Neuronal stem cell (in vitro differentiated cells): ENCODE measurements at regions not wholly inside any gene's neighbourhood (a gene's known extent, or its start where the extent isn't known, plus 50 kb on each side); places are given as distances from the start of the nearest gene placed in this dataset.

Experiments
- DNase-seq: peaks from one replicate; pipeline ENCODE4 v3.0.0-alpha.2; 2013; ENCODE audit warnings: low spot score
- H2AFZ ChIP-seq: one replicate; pipeline ENCODE4 v1.6.1; 2013; ENCODE audit warnings: mild to moderate bottlenecking, low read length, inconsistent platforms
- H2AK5ac ChIP-seq: 2 replicates; pipeline ENCODE4 v1.6.1; 2013; ENCODE audit warnings: low read depth, mild to moderate bottlenecking, inconsistent platforms, low read length, moderate library complexity, mixed read lengths
- H2BK120ac ChIP-seq: 2 replicates; pipeline ENCODE4 v1.6.1; 2013; ENCODE audit warnings: low read depth, mild to moderate bottlenecking, inconsistent platforms, low read length, moderate library complexity, mixed read lengths
- H2BK12ac ChIP-seq: one replicate; pipeline ENCODE4 v1.6.1; 2013; ENCODE audit warnings: low read length, inconsistent platforms
- H2BK15ac ChIP-seq: 2 replicates; pipeline ENCODE4 v1.6.1; 2013; ENCODE audit warnings: mild to moderate bottlenecking, low read length, inconsistent platforms, mixed read lengths
- H2BK5ac ChIP-seq: one replicate; pipeline ENCODE4 v1.6.1; 2013; ENCODE audit warnings: inconsistent platforms, mild to moderate bottlenecking, low read length, moderate library complexity
- H3K14ac ChIP-seq: one replicate; pipeline ENCODE4 v1.6.1; 2013; ENCODE audit warnings: low read length, inconsistent platforms
- H3K18ac ChIP-seq: 2 replicates; pipeline ENCODE4 v1.6.1; 2013; ENCODE audit warnings: low read length, inconsistent platforms
- H3K23ac ChIP-seq: 2 replicates; pipeline ENCODE4 v1.6.1; 2013; ENCODE audit warnings: low read depth, mild to moderate bottlenecking, mixed read lengths, low read length, inconsistent platforms; ENCODE audit not compliant: poor library complexity
- H3K27ac ChIP-seq: replicated peaks from 3 replicates; pipeline ENCODE4 v1.5.1; 2013; ENCODE audit warnings: low read length, inconsistent platforms
- H3K27me3 ChIP-seq, 3 experiments: 2 replicates each; pipeline ENCODE4 v1.6.1; 2013; ENCODE audit warnings: low read length in 3 of 3, mild to moderate bottlenecking in 2 of 3, inconsistent platforms in 1 of 3, low read depth in 1 of 3, mixed read lengths in 1 of 3, moderate library complexity in 1 of 3; ENCODE audit not compliant: control insufficient read depth in 3 of 3, insufficient read depth in 3 of 3
- H3K36me3 ChIP-seq, 2 donors: replicated peaks in 1 of 2; 2 replicates each; pipeline ENCODE4 v1.6.1; 2013; ENCODE audit warnings: low read length in 2 of 2; ENCODE audit not compliant: control insufficient read depth in 2 of 2, insufficient read depth in 2 of 2
- H3K4ac ChIP-seq: 2 replicates; pipeline ENCODE4 v1.6.1; 2013; ENCODE audit warnings: inconsistent platforms, mild to moderate bottlenecking, low read length, moderate library complexity
- H3K4me1 ChIP-seq, 2 donors: 1 replicate in 1 of 2; 2 replicates in 1 of 2; pipeline ENCODE4 v1.6.1; 2013; ENCODE audit warnings: low read length in 2 of 2, low read depth in 1 of 2; ENCODE audit not compliant: control insufficient read depth in 2 of 2, insufficient read depth in 1 of 2
- H3K4me2 ChIP-seq: one replicate; pipeline ENCODE4 v1.6.1; 2013; ENCODE audit warnings: mild to moderate bottlenecking, low read length, inconsistent platforms; ENCODE audit not compliant: insufficient read depth, poor library complexity, severe bottlenecking
- H3K4me3 ChIP-seq, 2 donors: 2 replicates each; pipeline ENCODE4 v1.5.1; 2013; ENCODE audit warnings: low read length in 2 of 2, mild to moderate bottlenecking in 2 of 2, inconsistent platforms in 1 of 2, moderate library complexity in 1 of 2
- H3K79me1 ChIP-seq: one replicate; pipeline ENCODE4 v1.6.1; 2013; ENCODE audit warnings: low read depth, mild to moderate bottlenecking, inconsistent platforms, low read length, moderate library complexity
- H3K9ac ChIP-seq: one replicate; pipeline ENCODE4 v1.6.1; 2013; ENCODE audit warnings: mild to moderate bottlenecking, low read depth, low read length, inconsistent platforms; ENCODE audit not compliant: poor library complexity
- H3K9me3 ChIP-seq, 2 donors: replicated peaks in 1 of 2; 2 replicates each; pipeline versions ENCODE3 to v1.6.1; 2013; ENCODE audit warnings: low read length in 2 of 2, mild to moderate bottlenecking in 2 of 2, inconsistent platforms in 1 of 2, low read depth in 1 of 2, mixed read lengths in 1 of 2, moderate library complexity in 1 of 2; ENCODE audit not compliant: control insufficient read depth in 2 of 2, insufficient read depth in 1 of 2
- H4K8ac ChIP-seq: one replicate; pipeline ENCODE4 v1.6.1; 2013; ENCODE audit warnings: low read depth, mild to moderate bottlenecking, inconsistent platforms, low read length, moderate library complexity
- H4K91ac ChIP-seq: one replicate; pipeline ENCODE4 v1.6.1; 2013; ENCODE audit warnings: low read length, low read depth, mild to moderate bottlenecking, inconsistent platforms; ENCODE audit not compliant: poor library complexity
- WGBS, 2 donors: extraction: QIAGEN DNeasy Blood & Tissue Kit; methylation state at CpG; one replicate each; pipeline ENCODE4 v1.1.7; 2013; ENCODE audit warnings: missing lambda C conversion rate in 2 of 2, mixed read lengths in 1 of 2; ENCODE audit not compliant: insufficient read length in 2 of 2, insufficient replicate concordance in 1 of 2; ENCODE audit errors: extremely low coverage in 2 of 2; 5-methylcytosine and 5-hydroxymethylcytosine counted together

GRCh38 chr16:35908152-35908551 lies 2448.7 kb downstream of the TP53TG3F start:
- Histone ChIP-seq H2BK5ac (no peak overlapping the region), H2BK120ac (no peak overlapping the region), H3K23ac (no peak overlapping the region), H2AK5ac (no peak overlapping the region), H3K27me3 (no peaks in the 10 kb centered on the region), H3K18ac (no peak overlapping the region), H2AFZ (no peak overlapping the region), H3K4me3 (peak overlapping the region in 1 of 2 donors; percentile 22), H4K91ac (no peak overlapping the region), H2BK15ac (no peak overlapping the region), H3K79me1 (no peaks in the 10 kb centered on the region), H2BK12ac (no peak overlapping the region), H3K9me3 (peaks cover 0 to 64% of the 10 kb centered on the region in 2 donors), H3K36me3 (no peaks in the 10 kb centered on the region), H3K27ac (no peak overlapping the region), H3K4ac (no peak overlapping the region), H3K4me2 (no peak overlapping the region), H3K9ac (no peak overlapping the region), H4K8ac (no peak overlapping the region), H3K14ac (no peak overlapping the region), H3K4me1 (no peaks in the 10 kb centered on the region)
- no peak for DNase-seq
- WGBS, 2 donors = no CpG with 5 or more reads among the region's 7 CpGs

- Histone ChIP-seq H3K79me1 (no peaks in the 10 kb centered on the region), H4K91ac (no peak overlapping the region), H3K9me3 (peaks cover 0 to 62% of the 10 kb centered on the region in 2 donors), H3K4me1 (no peaks in the 10 kb centered on the region), H3K36me3 (no peaks in the 10 kb centered on the region), H2AFZ (no peak overlapping the region), H3K18ac (no peak overlapping the region), H4K8ac (no peak overlapping the region), H2BK12ac (no peak overlapping the region), H3K27ac (no peak overlapping the region), H2BK15ac (no peak overlapping the region), H3K27me3 (no peaks in the 10 kb centered on the region), H2BK120ac (no peak overlapping the region), H3K4ac (no peak overlapping the region), H2AK5ac (no peak overlapping the region), H3K9ac (no peak overlapping the region), H3K4me3 (no peak overlapping the region), H3K23ac (no peak overlapping the region), H2BK5ac (no peak overlapping the region), H3K4me2 (no peak overlapping the region), H3K14ac (no peak overlapping the region)
- DNase-seq = no peak
- WGBS, 2 donors = no CpG with 5 or more reads among the region's 2 CpGs
Measured at GRCh38 chr16:35908942-35909341, 2449.5 kb downstream of the TP53TG3F start.

GRCh38 chr16:35909351-35909954 lies 2450.0 kb downstream of the TP53TG3F start:
- Histone ChIP-seq H2BK15ac (no peak overlapping the region), H3K36me3 (no peaks in the 10 kb centered on the region), H3K27ac (no peak overlapping the region), H2BK5ac (no peak overlapping the region), H3K4me2 (no peak overlapping the region), H3K27me3 (no peaks in the 10 kb centered on the region), H3K9me3 (peaks cover 0 to 60% of the 10 kb centered on the region in 2 donors), H2BK12ac (no peak overlapping the region), H3K79me1 (no peaks in the 10 kb centered on the region), H2BK120ac (no peak overlapping the region), H3K4ac (no peak overlapping the region), H2AFZ (no peak overlapping the region), H3K4me3 (no peak overlapping the region), H4K91ac (no peak overlapping the region), H3K14ac (no peak overlapping the region), H3K18ac (no peak overlapping the region), H2AK5ac (no peak overlapping the region), H3K4me1 (no peaks in the 10 kb centered on the region), H3K23ac (no peak overlapping the region), H3K9ac (no peak overlapping the region), H4K8ac (no peak overlapping the region)
- WGBS, 2 donors = no CpG with 5 or more reads among the region's 6 CpGs
- DNase-seq = no peak

GRCh38 chr16:35910409-35910808 lies 2451.0 kb downstream of the TP53TG3F start:
- Histone ChIP-seq H3K27ac (no peak overlapping the region), H3K23ac (no peak overlapping the region), H3K4me3 (no peak overlapping the region), H3K4me2 (no peak overlapping the region), H2AK5ac (no peak overlapping the region), H4K91ac (no peak overlapping the region), H3K27me3 (no peaks in the 10 kb centered on the region), H3K14ac (no peak overlapping the region), H3K36me3 (no peaks in the 10 kb centered on the region), H2BK15ac (no peak overlapping the region), H3K9me3 (peaks cover 0 to 52% of the 10 kb centered on the region in 2 donors), H2AFZ (no peak overlapping the region), H2BK5ac (no peak overlapping the region), H3K18ac (no peak overlapping the region), H3K4ac (no peak overlapping the region), H3K9ac (no peak overlapping the region), H2BK12ac (no peak overlapping the region), H3K4me1 (no peaks in the 10 kb centered on the region), H4K8ac (no peak overlapping the region), H2BK120ac (no peak overlapping the region), H3K79me1 (no peaks in the 10 kb centered on the region)
- DNase-seq = no peak
- no CpG with 5 or more reads among the region's 4 CpGs for WGBS, 2 donors
